GM23338 (cell line): ENCODE measurements at regions not wholly inside any gene's neighbourhood (a gene's known extent, or its start where the extent isn't known, plus 50 kb on each side); places are given as distances from the start of the nearest gene placed in this dataset.

ENCODE experiments used
- EZH2 ChIP-seq: fragments of 200-600 bp; sonication (generic); IDR thresholded peaks from one replicate; pipeline ENCODE4 v1.8.0; 2017; ENCODE audit warnings: antibody characterized with exemption, mild to moderate bottlenecking, low read depth; ENCODE audit not compliant: unreplicated experiment
- EZH2phosphoT487 ChIP-seq: fragments of 200-600 bp; sonication (generic); IDR thresholded peaks from one replicate; pipeline ENCODE4 v1.8.1; 2018; ENCODE audit warnings: antibody characterized with exemption; ENCODE audit not compliant: unreplicated experiment
- JUNB ChIP-seq: IDR thresholded peaks from one replicate; pipeline ENCODE4 v1.6.1; 2016; ENCODE audit warnings: antibody characterized with exemption; ENCODE audit not compliant: unreplicated experiment
- POLR2AphosphoS5 ChIP-seq: IDR thresholded peaks from 2 replicates; pipeline ENCODE4 v1.6.1; 2016; ENCODE audit warnings: antibody characterized with exemption, low read depth
- ZNF114 ChIP-seq: fragments of 250-450 bp; sonication (Bioruptor Pico); IDR thresholded peaks from 2 replicates; pipeline ENCODE4 v1.5.0; 2020; ENCODE audit warnings: mild to moderate bottlenecking, moderate library complexity
- TF ChIP-seq, protein P1 (sequence below), 2 experiments: fragments of 200-600 bp in 1 of 2; sonication (generic) in 1 of 2; conservative IDR thresholded peaks; 2 replicates each; pipeline versions ENCODE4 v1.5.1 to v1.6.1; 2016 to 2017; ENCODE audit warnings: antibody characterized with exemption in 2 of 2, low read depth in 2 of 2, mild to moderate bottlenecking in 2 of 2, moderate library complexity in 1 of 2
- TF ChIP-seq, protein P2 (sequence below): IDR thresholded peaks from 2 replicates; pipeline ENCODE4 v1.6.1; 2016; ENCODE audit warnings: antibody characterized with exemption
- TF ChIP-seq, protein P3 (sequence below): IDR thresholded peaks from one replicate; pipeline ENCODE4 v1.6.1; 2018; ENCODE audit warnings: antibody characterized with exemption; ENCODE audit not compliant: unreplicated experiment

DNA sequence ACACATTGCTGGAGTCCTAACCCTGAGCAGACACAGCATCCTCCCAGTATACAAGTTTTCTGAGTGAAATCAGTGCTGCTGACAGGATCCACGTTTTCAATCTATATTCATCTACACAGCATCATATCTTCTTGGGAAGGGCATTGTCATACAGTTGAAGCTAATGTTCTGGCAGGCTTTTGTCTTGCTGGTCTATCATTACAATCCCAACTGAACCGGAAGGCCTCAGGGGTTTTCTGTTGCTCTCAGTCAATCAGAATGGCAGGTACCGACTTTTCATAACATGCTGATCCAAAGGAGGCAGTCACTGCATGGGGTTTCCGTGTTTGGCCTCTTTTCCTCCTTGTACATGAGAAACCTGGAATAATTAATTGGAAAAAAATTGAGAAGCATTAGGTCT, 2118.8 kb upstream of the WWC1 start:
- TF ChIP-seq, protein P1, sequence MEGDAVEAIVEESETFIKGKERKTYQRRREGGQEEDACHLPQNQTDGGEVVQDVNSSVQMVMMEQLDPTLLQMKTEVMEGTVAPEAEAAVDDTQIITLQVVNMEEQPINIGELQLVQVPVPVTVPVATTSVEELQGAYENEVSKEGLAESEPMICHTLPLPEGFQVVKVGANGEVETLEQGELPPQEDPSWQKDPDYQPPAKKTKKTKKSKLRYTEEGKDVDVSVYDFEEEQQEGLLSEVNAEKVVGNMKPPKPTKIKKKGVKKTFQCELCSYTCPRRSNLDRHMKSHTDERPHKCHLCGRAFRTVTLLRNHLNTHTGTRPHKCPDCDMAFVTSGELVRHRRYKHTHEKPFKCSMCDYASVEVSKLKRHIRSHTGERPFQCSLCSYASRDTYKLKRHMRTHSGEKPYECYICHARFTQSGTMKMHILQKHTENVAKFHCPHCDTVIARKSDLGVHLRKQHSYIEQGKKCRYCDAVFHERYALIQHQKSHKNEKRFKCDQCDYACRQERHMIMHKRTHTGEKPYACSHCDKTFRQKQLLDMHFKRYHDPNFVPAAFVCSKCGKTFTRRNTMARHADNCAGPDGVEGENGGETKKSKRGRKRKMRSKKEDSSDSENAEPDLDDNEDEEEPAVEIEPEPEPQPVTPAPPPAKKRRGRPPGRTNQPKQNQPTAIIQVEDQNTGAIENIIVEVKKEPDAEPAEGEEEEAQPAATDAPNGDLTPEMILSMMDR (conservative IDR thresholded peaks at IDR 0.05; ENCODE audit: low read depth in 2 of 2), result no peak
- TF ChIP-seq, protein P2, sequence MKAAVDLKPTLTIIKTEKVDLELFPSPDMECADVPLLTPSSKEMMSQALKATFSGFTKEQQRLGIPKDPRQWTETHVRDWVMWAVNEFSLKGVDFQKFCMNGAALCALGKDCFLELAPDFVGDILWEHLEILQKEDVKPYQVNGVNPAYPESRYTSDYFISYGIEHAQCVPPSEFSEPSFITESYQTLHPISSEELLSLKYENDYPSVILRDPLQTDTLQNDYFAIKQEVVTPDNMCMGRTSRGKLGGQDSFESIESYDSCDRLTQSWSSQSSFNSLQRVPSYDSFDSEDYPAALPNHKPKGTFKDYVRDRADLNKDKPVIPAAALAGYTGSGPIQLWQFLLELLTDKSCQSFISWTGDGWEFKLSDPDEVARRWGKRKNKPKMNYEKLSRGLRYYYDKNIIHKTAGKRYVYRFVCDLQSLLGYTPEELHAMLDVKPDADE, result no peak
- TF ChIP-seq, protein P3, sequence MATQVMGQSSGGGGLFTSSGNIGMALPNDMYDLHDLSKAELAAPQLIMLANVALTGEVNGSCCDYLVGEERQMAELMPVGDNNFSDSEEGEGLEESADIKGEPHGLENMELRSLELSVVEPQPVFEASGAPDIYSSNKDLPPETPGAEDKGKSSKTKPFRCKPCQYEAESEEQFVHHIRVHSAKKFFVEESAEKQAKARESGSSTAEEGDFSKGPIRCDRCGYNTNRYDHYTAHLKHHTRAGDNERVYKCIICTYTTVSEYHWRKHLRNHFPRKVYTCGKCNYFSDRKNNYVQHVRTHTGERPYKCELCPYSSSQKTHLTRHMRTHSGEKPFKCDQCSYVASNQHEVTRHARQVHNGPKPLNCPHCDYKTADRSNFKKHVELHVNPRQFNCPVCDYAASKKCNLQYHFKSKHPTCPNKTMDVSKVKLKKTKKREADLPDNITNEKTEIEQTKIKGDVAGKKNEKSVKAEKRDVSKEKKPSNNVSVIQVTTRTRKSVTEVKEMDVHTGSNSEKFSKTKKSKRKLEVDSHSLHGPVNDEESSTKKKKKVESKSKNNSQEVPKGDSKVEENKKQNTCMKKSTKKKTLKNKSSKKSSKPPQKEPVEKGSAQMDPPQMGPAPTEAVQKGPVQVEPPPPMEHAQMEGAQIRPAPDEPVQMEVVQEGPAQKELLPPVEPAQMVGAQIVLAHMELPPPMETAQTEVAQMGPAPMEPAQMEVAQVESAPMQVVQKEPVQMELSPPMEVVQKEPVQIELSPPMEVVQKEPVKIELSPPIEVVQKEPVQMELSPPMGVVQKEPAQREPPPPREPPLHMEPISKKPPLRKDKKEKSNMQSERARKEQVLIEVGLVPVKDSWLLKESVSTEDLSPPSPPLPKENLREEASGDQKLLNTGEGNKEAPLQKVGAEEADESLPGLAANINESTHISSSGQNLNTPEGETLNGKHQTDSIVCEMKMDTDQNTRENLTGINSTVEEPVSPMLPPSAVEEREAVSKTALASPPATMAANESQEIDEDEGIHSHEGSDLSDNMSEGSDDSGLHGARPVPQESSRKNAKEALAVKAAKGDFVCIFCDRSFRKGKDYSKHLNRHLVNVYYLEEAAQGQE, result no peak
- TF ChIP-seq JUNB (no peak), ZNF114 (no peak), EZH2 (no peak), POLR2AphosphoS5 (no peak), EZH2phosphoT487 (no peak)
